ENCODE measurements at regions not wholly inside any gene's neighbourhood (a gene's known extent, or its start where the extent isn't known, plus 50 kb on each side); places are given as distances from the start of the nearest gene placed in this dataset.

- no peak overlapping the region for H3K4me3 ChIP-seq (ENCODE audit: low read length)
- no peak for TF ChIP-seq CTCF (conservative IDR thresholded peaks at IDR 0.05; ENCODE audit: low read depth, low read length)
- no peak for DNase-seq (ENCODE audit: low read depth)
Observed at GRCh38 chr6:18976091-18976490, 588.9 kb downstream of the RNF144B start.

- H3K4me3 ChIP-seq (ENCODE audit: low read length), result no peak overlapping the region
- TF ChIP-seq CTCF (conservative IDR thresholded peaks at IDR 0.05; ENCODE audit: low read depth, low read length), result no peak
- DNase-seq (ENCODE audit: low read depth), result no peak
Observed at GRCh38 chr6:18976966-18977365, 589.8 kb downstream of the RNF144B start.

GRCh38 chr6:18978337-18979128, 591.4 kb downstream of the RNF144B start:
- no peak for TF ChIP-seq CTCF (conservative IDR thresholded peaks at IDR 0.05; ENCODE audit: low read depth, low read length)
- peak; percentile 58 for DNase-seq (ENCODE audit: low read depth)
- H3K4me3 ChIP-seq (ENCODE audit: low read length), result no peak overlapping the region

- no peak for TF ChIP-seq CTCF (conservative IDR thresholded peaks at IDR 0.05; ENCODE audit: low read depth, low read length)
- no peak for DNase-seq (ENCODE audit: low read depth)
- no peak overlapping the region for H3K4me3 ChIP-seq (ENCODE audit: low read length)
Observed at GRCh38 chr6:18985061-18985460, 597.9 kb downstream of the RNF144B start.

- TF ChIP-seq CTCF (conservative IDR thresholded peaks at IDR 0.05; ENCODE audit: low read depth, low read length), result no peak
- DNase-seq (ENCODE audit: low read depth), result no peak
- H3K4me3 ChIP-seq (ENCODE audit: low read length), result no peak overlapping the region
Observed at GRCh38 chr6:18985996-18986395, 598.8 kb downstream of the RNF144B start.

GRCh38 chr6:18988636-18989035, 601.5 kb downstream of the RNF144B start:
- no peak overlapping the region for H3K4me3 ChIP-seq (ENCODE audit: low read length)
- DNase-seq (ENCODE audit: low read depth), result no peak
- TF ChIP-seq CTCF (conservative IDR thresholded peaks at IDR 0.05; ENCODE audit: low read depth, low read length), result no peak
